PC-9 (cell line): ENCODE measurements at regions not wholly inside any gene's neighbourhood (a gene's known extent, or its start where the extent isn't known, plus 50 kb on each side); places are given as distances from the start of the nearest gene placed in this dataset.

ENCODE experiments used
- BruUV-seq: library from RNA; stranded (reverse); fragments of 400-500 nt; replicated peaks from 2 replicates; lab custom pipeline; 2021; lab: Mats Ljungman, UMichigan
- CTCF ChIA-PET: fragments of 300-600 bp; sonication (Branson Sonifier 250); formaldehyde crosslinking; loops from one replicate; lab custom pipeline; 2022; ENCODE audit warnings: antibody characterized with exemption; lab: Charles Lee
- POLR2A ChIA-PET: fragments of 300-600 bp; sonication (Branson Sonifier 250); formaldehyde crosslinking; loops from one replicate; lab custom pipeline; 2022; ENCODE audit warnings: antibody characterized with exemption; ENCODE audit not compliant: unreplicated experiment; lab: Charles Lee
- DNase-seq, 2 experiments: peaks; one replicate each; pipeline versions ENCODE4 v3.0.0 to v3.0.0-alpha.2; 2015 to 2022; ENCODE audit warnings: mixed read lengths in 1 of 2
- H2AFZ ChIP-seq: fragments of 200-600 bp; sonication (generic); 2 replicates; pipeline ENCODE4 v1.8.1; 2017; ENCODE audit warnings: antibody characterized with exemption
- H3F3A ChIP-seq: fragments of 200-600 bp; sonication (generic); 2 replicates; pipeline ENCODE4 v1.8.1; 2017; ENCODE audit warnings: antibody characterized with exemption, mild to moderate bottlenecking, low read depth; ENCODE audit not compliant: insufficient read depth
- H3K27ac ChIP-seq: fragments of 200-600 bp; sonication (generic); 2 replicates; pipeline ENCODE4 v1.6.1; 2016; ENCODE audit warnings: mixed run types
- H3K27me3 ChIP-seq: fragments of 200-600 bp; sonication (generic); 2 replicates; pipeline ENCODE4 v1.6.1; 2016; ENCODE audit warnings: low read depth, mixed run types; ENCODE audit not compliant: insufficient read depth
- H3K36me3 ChIP-seq: fragments of 200-600 bp; sonication (generic); 2 replicates; pipeline ENCODE4 v1.6.1; 2016; ENCODE audit warnings: low read depth, mixed run types
- H3K4me1 ChIP-seq: fragments of 200-600 bp; sonication (generic); replicated peaks from 2 replicates; pipeline ENCODE4 v1.6.1; 2016; ENCODE audit warnings: mixed run types; ENCODE audit not compliant: insufficient read depth
- H3K4me2 ChIP-seq: fragments of 200-600 bp; sonication (generic); 2 replicates; pipeline ENCODE4 v1.6.1; 2017; ENCODE audit warnings: mixed run types
- H3K4me3 ChIP-seq: fragments of 200-600 bp; sonication (generic); 2 replicates; pipeline ENCODE4 v1.6.1; 2016; ENCODE audit warnings: mixed run types
- H3K79me2 ChIP-seq: fragments of 200-600 bp; sonication (generic); 2 replicates; pipeline ENCODE4 v1.6.1; 2017; ENCODE audit warnings: low read depth, mixed run types
- H3K9me2 ChIP-seq: fragments of 200-600 bp; sonication (generic); 2 replicates; pipeline ENCODE4 v1.8.1; 2017; ENCODE audit warnings: mild to moderate bottlenecking; ENCODE audit not compliant: insufficient read depth
- H3K9me3 ChIP-seq: fragments of 200-600 bp; sonication (generic); 2 replicates; pipeline ENCODE4 v1.8.1; 2016; ENCODE audit warnings: low read depth; ENCODE audit not compliant: insufficient read depth
- H4K20me1 ChIP-seq: fragments of 200-600 bp; sonication (generic); 2 replicates; pipeline ENCODE4 v1.8.1; 2017; ENCODE audit not compliant: insufficient read depth
- EZH2 ChIP-seq: fragments of 200-600 bp; sonication (generic); IDR thresholded peaks from 2 replicates; pipeline ENCODE4 v1.8.0; 2017; ENCODE audit warnings: antibody characterized with exemption, low read depth
- intact Hi-C: fragments of 100-400 bp; cut with micrococcal nuclease; formaldehyde crosslinking; loops from one replicate; pipeline ENCODE4 v1.10.0; 2022; ENCODE audit not compliant: unreplicated experiment
- TF ChIP-seq, protein P1 (sequence below): fragments of 200-600 bp; sonication (generic); conservative IDR thresholded peaks from 2 replicates; pipeline ENCODE4 v1.6.1; 2017; ENCODE audit warnings: mixed run types, antibody characterized with exemption, mild to moderate bottlenecking, moderate library complexity

DNA sequence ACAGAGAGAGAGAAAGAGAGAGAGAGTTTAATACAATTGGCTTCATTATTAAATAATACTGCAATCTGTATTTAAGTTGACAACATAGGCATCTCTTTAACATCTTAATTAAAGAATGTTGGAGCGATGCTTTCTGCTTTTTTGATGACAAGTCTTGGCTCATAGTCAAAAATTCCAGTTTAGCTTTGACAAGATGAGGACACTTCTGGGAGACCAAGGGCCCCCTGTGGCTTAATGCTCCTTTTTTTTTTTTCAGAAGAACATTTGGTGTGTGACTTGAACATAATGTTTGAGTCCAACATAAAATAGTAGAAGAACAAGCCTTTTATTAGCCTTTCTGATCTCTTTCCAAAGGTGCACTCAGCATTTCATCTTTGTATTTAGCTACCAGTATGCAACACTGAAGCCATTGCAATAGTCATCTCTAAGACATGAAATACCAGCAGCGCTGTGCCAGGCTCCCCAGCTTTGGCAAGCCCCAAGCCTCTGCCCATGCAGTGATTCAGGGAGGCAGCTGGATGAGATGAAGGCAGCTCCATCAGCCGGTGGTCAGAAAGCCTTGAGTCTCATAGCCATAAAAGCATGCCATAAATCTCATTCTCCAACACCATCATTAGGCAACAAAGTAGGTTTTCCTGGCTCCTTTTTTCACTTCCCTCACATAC, 349.4 kb upstream of the SEMA6D start:
- POLR2A ChIA-PET, result no interaction called here
- no TSS peak for BruUV-seq

DNA sequence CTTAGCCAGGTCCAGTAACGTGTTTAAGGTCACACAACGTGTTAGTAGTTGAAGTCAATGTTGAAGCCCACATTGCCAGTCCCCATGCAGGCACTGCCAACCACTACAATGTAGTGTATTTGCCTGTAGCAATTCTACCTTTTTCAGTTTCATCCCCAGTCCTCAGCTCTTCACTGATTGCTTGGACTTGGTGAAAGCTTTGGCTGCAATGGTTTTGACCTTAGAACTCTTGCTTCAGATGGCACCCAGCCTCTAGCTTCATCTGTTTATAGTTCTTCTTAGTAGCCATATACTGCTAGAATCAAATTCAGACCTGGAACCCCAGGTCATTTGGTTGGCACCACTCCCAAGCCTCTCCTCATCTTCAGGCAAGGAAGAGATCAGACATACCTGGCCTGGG, 345.4 kb upstream of the SEMA6D start:
- POLR2A ChIA-PET, result no interaction called here
- intact Hi-C loops, result no loop called here

More for the DNA sequence above, 349.4 kb upstream of the SEMA6D start:
- DNase-seq, result no peak
- intact Hi-C loops, result no loop called here
- Histone ChIP-seq H3K27me3 (no peaks in the 10 kb centered on the region), H3K9me3 (no peaks in the 10 kb centered on the region), H3K4me1 (no peaks in the 10 kb centered on the region), H3K79me2 (no peaks in the 10 kb centered on the region), H2AFZ (no peak overlapping the region), H3K4me3 (no peak overlapping the region), H3K4me2 (no peak overlapping the region), H3K36me3 (no peaks in the 10 kb centered on the region), H4K20me1 (no peaks in the 10 kb centered on the region), H3F3A (no peaks in the 10 kb centered on the region), H3K27ac (no peak overlapping the region), H3K9me2 (no peaks in the 10 kb centered on the region)
- CTCF ChIA-PET, result interaction anchor here (0.7 kb wide), 1 partner anchor 22 kb away, joined by 10 read pairs; no protein-coding TSS in a partner anchor
- TF ChIP-seq, protein P1, sequence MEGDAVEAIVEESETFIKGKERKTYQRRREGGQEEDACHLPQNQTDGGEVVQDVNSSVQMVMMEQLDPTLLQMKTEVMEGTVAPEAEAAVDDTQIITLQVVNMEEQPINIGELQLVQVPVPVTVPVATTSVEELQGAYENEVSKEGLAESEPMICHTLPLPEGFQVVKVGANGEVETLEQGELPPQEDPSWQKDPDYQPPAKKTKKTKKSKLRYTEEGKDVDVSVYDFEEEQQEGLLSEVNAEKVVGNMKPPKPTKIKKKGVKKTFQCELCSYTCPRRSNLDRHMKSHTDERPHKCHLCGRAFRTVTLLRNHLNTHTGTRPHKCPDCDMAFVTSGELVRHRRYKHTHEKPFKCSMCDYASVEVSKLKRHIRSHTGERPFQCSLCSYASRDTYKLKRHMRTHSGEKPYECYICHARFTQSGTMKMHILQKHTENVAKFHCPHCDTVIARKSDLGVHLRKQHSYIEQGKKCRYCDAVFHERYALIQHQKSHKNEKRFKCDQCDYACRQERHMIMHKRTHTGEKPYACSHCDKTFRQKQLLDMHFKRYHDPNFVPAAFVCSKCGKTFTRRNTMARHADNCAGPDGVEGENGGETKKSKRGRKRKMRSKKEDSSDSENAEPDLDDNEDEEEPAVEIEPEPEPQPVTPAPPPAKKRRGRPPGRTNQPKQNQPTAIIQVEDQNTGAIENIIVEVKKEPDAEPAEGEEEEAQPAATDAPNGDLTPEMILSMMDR, result no peak
- TF ChIP-seq EZH2, result no peak

DNA sequence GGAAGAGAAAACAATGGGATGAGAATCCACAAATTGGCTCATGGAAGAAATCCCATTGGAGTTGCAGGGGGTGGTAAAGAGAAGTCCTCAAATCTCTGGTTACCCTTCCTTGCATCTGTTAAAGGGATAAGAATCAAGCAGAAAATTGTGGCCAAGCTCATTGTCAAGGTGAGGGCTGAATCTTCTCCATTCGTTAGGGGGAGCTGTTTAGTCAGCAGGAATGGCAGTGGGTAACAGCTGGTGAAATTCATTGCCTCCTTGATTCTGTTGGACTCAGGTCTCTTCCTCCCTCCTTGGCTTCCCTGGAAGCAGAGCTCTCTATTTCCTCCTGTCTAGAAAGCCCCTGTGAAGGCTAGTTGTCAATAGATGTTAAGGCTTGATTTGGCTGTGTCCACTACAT, 343.1 kb upstream of the SEMA6D start:
- H3K36me3 ChIP-seq, result no peaks in the 10 kb centered on the region
- intact Hi-C loops, result no loop called here
- H3K79me2 ChIP-seq, result no peaks in the 10 kb centered on the region
- no peak overlapping the region for H2AFZ ChIP-seq
- no peaks in the 10 kb centered on the region for H3K9me2 ChIP-seq
- H3K4me1 ChIP-seq, result no peaks in the 10 kb centered on the region
- no peak overlapping the region for H3K4me2 ChIP-seq
- H4K20me1 ChIP-seq, result no peaks in the 10 kb centered on the region
- no peaks in the 10 kb centered on the region for H3K27me3 ChIP-seq
- no TSS peak for BruUV-seq
- POLR2A ChIA-PET, result no interaction called here
- no peak for TF ChIP-seq EZH2
- TF ChIP-seq, protein P1, result no peak
- no peak overlapping the region for H3K4me3 ChIP-seq
- CTCF ChIA-PET, result no interaction called here
- H3K9me3 ChIP-seq, result no peaks in the 10 kb centered on the region
- H3F3A ChIP-seq, result no peaks in the 10 kb centered on the region
- DNase-seq, result no peak
- H3K27ac ChIP-seq, result no peak overlapping the region

More for the DNA sequence above, 345.4 kb upstream of the SEMA6D start:
- BruUV-seq, result no TSS peak
- H3K4me1 ChIP-seq, result no peaks in the 10 kb centered on the region
- no peak overlapping the region for H3K4me3 ChIP-seq
- H3K79me2 ChIP-seq, result no peaks in the 10 kb centered on the region
- TF ChIP-seq EZH2, result no peak
- TF ChIP-seq, protein P1, result no peak
- no peaks in the 10 kb centered on the region for H3F3A ChIP-seq
- CTCF ChIA-PET, result no interaction called here
- H4K20me1 ChIP-seq, result no peaks in the 10 kb centered on the region
- H3K4me2 ChIP-seq, result no peak overlapping the region
- no peak for DNase-seq
- H3K27me3 ChIP-seq, result no peaks in the 10 kb centered on the region
- H3K27ac ChIP-seq, result no peak overlapping the region
- H3K36me3 ChIP-seq, result no peaks in the 10 kb centered on the region
- H3K9me2 ChIP-seq, result no peaks in the 10 kb centered on the region
- H2AFZ ChIP-seq, result no peak overlapping the region
- H3K9me3 ChIP-seq, result no peaks in the 10 kb centered on the region
